ENCODE measurements at regions not wholly inside any gene's neighbourhood (a gene's known extent, or its start where the extent isn't known, plus 50 kb on each side); places are given as distances from the start of the nearest gene placed in this dataset.

DNA sequence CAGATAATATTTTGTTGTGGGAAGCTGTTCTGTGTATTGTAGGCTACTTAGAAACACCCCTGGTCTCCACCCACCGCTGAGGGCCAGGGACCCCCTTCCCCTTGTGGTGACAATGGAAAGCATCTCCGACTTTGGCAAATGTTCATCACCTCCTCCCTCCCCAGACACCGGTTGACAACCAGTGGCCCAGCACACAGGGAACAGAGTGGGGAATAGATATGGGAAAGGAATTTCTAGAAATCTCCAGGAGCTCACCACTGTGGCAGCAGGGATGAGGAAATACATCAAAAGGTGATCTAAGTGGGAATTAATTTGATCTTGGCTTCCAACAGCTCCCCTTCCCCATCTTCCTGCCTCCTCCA lies 257.3 kb upstream of the FOXQ1 start:
- DNase-seq = no peak

DNA sequence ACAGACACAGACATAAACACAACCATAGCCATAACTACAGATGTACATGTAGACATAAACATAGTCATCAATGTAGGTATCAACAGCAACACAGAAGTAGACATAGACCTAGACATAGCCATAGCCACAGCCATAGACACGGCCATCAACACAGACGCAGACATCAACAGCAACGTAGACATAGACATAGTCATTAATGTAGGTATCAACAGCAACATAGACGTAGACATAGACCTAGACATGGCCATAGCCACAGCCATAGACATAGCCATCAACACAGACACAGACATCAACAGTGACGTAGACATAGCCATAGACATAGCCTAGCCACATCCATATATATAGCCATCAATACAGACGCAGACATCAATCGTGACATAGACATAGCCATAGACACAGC lies 258.3 kb upstream of the FOXQ1 start:
- DNase-seq = no peak

GRCh38 chr6:1052262-1052661 lies 259.6 kb upstream of the FOXQ1 start:
- DNase-seq = no peak

DNA sequence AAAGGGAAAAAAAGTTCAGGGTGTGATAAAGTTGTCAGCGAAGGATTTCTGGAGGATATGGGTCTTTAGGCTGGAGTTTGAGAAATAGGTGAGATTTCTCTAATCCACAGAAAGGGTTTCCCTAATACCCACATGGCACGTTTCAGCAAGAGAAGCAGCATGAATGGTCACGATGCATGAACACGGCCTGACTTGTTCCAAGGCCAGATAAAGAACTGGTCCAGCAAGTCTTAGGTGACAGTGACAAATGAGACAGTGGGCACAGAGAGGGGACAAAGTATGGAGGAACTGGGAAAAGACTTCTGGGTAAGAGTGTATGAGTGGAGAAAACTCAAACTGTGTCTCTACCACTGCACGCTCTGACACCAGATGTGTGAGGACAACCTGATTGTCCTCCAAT lies 262.0 kb upstream of the FOXQ1 start:
- no peak for DNase-seq

- DNase-seq = no peak
Observed at GRCh38 chr6:1049170-1049569, 262.7 kb upstream of the FOXQ1 start.

- no peak for DNase-seq
Observed at GRCh38 chr6:1047981-1048541, 263.8 kb upstream of the FOXQ1 start.

DNA sequence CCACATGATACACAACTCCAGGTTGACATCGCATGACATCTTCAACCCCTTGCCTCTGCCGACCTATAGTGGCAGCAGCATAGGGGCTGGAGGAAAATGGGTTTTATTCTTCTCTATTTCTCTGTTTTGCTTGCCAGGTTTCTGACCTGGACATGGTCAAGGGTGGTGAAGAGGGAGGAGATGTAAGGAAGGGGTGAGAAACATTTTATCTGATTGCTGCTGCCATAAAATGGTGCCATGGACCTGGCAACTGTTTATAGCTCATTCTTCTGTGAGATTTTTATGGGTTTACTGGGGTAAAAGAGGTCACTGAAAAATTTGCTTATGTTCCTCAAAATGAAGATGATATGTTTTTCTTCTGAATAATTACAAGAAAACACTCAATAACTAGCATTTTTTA lies 266.7 kb upstream of the FOXQ1 start:
- no peak for DNase-seq

GRCh38 chr6:1044040-1044836 lies 267.7 kb upstream of the FOXQ1 start:
- no peak for DNase-seq

DNA sequence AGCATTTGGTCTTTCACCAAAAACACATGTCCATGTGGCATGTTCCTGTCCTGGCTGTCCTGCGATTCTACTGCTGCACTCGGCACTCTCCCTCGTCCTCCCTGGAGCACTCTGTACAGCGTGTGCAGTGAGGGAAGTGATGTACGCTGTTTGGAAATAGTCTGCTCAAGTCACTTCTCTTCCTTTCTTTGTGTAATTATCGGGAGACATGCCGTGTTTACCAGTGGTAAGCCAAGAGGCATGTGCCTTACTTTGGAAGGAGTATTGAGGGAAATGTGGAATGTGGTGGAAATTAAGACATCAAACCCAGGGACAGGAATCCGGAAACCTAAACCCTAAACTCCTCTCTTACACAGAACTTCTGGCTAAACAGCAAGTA lies 268.5 kb upstream of the FOXQ1 start:
- no peak for DNase-seq

DNA sequence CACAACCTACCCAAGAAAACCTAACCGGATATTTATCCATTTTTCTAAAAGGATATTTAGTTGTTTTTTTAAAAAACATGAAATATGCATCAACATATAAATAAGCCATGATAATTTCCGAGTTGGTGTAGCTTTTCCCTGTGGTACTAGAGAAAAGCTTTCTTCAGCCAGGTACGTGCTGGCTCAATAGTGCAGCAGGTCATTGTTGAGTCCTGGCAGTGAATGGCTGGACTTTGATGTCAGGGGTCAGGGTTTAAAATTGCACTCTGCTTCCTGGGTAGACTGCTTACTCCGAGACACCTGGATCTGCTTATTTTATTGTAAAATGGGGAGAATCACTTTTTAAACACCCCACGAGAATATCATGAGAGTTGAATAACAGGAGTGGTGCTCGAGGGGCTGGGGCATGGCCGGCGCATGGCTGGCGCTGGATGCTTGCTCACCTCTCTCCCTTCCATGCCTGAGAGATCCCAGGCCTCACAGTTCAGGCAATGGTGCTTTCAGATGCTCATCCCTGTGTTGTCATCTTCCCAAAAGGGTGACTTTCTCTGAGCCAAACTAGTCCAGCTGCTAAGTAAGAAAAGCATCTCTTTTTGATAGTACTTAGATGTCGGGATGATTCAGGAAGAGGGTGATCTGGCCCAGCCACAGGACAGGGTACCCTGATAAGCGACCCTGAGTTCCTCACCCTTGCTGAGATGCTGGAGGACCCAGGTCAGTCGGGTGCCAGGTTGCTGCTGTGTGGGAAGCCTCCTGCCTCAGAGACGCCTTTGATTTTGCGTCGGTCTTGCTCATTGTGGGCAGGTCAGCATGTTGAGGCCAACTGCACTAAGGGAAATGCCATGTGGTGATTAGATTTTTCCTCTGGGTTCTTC lies 269.1 kb upstream of the FOXQ1 start:
- DNase-seq = no peak

DNA sequence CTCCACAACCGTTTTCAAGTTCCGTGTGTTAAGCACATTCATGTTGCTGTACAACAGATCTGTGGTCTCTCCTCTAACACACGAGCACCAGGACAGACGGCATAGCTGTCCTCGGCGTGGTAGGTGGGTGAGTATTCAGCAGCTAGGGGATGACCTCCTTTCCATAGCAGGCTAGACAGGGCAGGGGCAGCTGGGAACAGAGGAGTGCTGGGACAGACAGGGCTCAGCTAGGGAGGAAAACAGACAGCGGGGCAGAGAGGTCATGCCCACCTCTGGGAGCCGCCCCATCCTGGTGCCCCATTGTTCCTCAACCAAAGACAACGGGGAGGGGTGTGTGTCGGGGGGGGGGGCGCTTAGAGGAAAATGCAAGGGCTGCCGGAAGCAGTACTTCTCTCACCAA lies 271.5 kb upstream of the FOXQ1 start:
- DNase-seq = no peak

GRCh38 chr6:1039746-1040145 lies 272.2 kb upstream of the FOXQ1 start:
- no peak for DNase-seq

GRCh38 chr6:1039191-1039590 lies 272.7 kb upstream of the FOXQ1 start:
- no peak for DNase-seq

DNA sequence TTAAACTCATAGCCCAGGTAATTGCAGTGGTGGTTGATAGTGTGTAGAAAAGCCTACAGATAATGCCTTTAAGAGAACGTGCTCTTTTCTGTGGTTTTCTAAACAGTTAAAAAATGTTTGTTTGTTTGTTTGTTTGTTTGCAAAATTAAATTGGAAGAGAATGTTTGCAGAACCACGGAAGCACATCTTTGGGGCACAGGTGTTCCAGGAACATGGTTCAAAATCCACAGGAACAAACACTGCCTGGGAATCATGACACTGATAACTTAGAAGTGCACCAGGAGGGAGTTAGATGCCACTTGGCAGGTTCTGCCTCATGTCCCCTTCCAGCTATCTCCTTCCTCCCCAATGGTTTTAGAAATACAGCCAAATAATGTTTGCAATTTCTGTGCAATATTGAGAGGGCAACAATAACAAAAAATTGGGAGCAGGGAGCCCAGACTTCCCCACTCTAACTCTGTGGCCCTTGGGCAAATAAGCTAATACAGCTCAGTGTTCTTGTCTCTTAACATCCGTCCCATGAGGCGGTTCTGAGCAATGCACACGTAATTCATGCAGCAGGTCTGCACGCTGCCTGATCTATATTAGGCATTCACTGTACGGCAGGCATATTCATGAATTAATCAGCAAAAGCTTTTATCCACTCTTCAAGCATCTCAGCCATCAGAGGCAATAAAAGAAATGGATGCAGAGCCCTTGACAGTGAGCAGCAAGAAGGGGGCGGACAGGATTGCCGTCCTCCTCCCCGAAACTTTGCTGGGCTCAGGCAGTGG lies 274.3 kb upstream of the FOXQ1 start:
- no peak for DNase-seq

DNA sequence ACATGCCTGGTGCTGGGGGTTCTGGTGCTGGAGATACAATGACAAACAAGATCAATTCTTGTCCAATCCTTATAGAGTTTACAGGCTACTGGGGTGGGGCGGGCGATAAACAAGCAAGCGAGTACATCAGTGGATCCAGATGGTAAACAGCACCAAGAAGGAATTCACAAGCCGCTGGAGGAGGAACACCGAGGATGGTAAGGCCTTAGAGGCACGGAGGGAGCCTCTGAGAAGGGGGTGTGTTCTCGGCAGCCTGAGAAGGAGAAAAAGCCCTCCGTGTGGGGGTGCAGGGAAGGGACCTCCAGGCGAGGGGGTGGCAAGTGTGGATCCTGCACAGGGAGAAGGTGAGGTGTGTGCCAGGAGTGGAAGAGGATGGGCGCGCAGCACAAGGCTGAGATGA lies 276.5 kb upstream of the FOXQ1 start:
- no peak for DNase-seq

DNA sequence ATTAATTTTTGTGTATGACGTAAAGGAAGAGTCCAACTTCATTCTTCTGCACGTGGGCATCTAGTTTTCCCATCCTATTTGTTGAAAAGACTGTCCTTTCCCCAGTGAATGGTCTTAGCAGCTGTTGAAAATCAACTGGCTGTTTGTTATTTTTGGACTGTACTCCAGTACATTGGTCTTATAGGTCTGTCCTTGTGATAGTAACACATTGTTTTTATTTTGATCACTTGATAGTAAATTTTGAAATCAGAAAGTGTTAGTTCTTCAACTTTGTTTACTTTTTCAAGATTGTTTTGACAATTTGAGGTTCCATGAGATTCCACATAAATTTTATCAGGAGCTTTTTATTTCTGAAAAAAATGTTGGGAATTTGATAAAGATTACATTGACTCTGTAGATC lies 280.2 kb upstream of the FOXQ1 start:
- no peak for DNase-seq

DNA sequence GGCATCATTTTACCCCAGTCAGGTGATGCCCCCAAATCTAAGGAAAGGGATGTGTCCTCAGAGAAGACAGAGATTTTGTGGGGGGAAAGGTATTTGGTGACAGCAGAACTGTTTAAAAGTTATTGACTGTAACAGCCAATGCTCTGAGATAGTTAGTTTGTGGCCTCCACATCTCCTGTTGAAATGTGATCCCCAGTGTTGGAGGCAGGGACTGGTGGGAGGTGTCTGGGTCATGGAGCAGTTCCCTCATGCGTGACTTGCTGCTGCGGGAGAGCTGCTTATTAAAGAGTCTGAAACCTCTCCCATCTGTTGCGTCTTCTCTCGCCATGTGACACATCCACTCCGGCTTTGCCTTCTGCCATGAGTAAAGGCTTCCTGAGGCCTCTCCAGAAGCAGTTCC lies 282.8 kb upstream of the FOXQ1 start:
- no peak for DNase-seq

GRCh38 chr6:1028723-1029122 lies 283.2 kb upstream of the FOXQ1 start:
- DNase-seq = no peak

DNA sequence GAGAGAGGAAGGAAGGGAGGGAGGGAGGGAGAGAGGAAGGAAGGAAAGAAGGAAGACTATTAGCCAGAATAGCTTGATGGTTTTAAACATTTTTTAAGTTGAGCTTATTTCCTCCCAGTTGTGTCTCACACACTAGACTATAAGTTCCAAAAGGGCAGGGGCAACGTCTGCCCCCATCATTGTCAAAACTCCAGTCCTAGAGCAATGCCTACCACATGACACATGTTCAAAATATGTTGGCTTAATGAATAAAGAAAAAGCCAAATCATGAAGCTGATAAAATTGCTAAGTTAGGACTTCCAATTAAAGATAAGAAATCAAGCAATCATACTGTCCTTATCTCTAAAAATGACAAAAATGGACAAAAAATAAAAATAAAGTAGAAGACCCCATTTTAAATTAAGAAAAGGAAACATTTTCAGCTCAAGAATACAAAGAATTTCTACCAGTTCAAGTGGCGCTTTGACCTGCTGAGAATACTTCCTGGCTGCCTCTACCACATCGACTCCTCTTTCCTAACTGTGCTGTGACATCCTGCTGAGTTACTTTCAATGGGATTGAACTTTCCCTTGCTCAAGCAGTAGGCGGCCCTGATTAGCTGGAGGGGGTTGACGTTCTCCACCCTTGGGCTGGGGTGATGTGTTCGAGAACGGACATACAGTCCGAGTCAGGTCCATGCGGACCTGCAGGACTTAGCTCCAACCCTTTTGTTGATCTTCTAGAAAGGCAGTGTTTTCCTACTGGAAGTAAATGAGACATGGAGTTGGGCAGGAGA lies 283.9 kb upstream of the FOXQ1 start:
- DNase-seq = no peak

DNA sequence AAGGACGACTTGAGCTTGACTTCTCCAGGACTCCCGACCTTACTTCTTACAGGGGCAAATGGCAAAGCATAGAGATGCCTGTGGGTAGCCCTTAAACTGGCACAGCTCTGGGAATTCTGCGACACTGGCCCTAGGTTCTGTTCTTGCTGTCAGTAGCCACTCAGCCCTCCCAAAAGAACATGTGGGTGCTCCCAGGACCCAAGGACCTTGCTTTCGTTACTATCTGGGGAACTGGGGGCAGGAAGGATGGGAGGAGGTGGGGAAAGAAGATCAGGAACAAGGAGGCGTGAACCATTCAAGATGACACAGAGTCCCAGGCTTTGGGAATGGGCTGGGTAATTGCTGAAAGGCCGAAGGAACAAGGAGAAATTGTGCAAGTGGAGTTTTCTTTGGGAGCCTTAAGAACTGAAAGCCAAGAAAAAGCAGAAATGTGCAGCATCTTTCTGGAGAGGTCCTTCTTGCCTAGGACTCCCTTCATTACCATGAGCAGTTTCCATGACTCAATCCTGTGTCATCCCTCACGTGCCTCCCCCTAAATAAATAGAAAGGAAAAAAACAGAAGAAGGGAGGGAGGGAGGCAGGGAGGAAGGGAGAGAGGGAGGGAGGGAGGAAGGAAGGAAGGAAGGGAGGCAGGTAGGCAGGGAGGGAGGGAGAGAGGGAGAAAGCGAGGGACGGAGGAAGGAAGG lies 284.6 kb upstream of the FOXQ1 start:
- no peak for DNase-seq

DNA sequence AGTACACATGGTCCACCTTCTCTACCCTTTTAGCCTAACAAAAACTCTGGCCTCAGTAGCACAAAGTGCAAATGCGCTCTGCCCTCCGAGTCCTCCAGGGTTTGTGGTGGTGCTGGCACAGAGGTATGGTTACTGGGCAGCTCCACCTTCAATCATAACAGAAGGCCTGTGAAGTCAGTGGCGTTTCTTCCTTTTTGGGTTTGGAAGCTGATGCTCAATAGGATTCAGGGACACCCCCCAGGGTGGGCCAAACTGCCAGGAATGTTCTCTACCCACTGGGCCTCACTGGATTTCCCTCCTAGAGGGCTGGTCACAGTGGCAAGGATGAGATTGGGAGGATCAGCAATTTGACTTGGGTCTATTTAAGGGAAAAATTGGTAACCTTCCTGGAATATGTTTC lies 286.1 kb upstream of the FOXQ1 start:
- no peak for DNase-seq

- DNase-seq = no peak
Observed at GRCh38 chr6:1024587-1024986, 287.3 kb upstream of the FOXQ1 start.
